LHCN-M2 (cell line): ENCODE measurements at regions not wholly inside any gene's neighbourhood (a gene's known extent, or its start where the extent isn't known, plus 50 kb on each side); places are given as distances from the start of the nearest gene placed in this dataset.
A peak's percentile ranks its signal among the peaks of the same experiment; 100 is the strongest.

Experiments
- DNase-seq: peaks from one replicate; pipeline ENCODE4 v3.0.0-alpha.2; 2012; ENCODE audit warnings: low read depth

DNA sequence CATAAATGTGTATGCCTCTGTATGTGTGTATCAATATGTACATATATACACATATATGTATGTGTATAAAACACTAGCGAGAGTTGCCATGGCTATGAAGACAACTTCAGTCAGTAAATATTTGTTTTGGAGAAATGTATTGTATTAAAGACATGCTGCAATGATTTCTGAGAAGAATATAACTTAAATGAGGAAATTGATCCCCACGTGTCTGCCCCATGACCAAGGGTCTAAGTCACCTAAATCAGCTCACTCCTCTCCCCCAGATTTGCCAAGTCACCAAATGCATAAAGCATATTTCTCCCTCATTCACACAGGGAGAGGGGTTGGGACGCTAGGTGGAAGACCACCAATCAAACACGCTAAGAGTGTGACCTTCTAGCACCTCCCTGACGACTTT lies 58.3 kb upstream of the LYST start:
- DNase-seq: no peak

DNA sequence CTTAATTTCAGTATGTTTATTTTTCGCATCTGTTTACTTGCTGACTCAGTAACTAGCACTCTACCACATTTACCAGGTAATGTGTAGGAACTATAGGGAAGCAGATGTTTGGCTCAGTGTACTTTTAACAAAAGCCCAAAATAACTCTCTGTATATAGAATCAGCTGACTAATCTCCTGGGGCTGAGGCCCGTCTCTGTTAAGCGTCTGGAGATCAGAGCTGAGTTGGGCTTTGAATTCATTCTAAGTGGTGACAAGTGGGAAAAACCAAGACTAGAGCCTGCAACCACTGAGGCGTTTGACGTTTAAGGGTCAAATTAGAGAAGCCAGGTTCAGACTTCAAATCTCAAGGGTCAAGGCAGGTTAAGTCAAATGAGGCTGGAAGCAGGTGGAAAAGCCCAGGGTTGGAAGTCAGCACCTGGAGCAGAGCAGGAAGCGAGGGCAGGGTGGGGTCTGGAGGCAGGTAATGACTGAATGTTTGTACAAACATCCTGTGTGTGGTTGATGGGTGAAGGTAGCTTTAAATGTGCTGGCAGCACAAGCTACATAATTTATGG lies 56.8 kb upstream of the LYST start:
- no peak for DNase-seq

DNA sequence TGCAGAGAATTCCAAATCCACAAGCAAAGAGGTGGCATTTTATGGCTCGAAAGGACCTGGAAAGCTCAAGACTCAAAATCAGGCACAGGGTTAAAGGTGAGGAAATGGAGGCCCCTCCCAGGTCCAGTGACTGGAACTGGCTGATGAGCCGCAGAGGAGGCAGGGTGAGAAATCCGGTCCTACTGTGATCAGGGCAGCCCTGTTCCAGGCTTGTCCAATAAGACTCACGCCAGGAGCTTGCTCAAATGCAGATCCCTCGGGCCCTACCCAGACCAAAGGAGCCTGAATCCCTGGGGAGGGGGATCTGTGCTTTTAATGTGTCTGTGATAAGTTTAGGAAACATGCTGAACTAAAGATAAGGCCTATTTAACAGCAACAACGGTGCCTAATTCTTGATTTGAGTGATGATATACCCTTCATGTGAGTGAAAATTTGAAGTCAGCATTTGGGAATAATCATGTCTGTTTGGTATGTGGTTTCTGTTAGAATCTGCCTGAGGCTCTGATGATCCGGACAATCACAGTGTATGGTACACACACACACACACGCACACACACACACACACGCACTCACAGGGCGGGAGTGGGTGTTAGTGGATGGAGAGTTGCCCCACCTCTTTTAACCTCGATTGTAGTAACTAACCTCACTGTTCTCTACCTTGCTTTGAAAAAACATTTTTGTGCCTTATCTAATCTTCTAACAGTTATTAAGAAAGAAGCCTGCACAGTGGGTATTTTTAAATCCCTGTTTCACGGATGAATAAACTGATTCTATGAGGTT lies 54.1 kb upstream of the LYST start:
- no peak for DNase-seq

DNA sequence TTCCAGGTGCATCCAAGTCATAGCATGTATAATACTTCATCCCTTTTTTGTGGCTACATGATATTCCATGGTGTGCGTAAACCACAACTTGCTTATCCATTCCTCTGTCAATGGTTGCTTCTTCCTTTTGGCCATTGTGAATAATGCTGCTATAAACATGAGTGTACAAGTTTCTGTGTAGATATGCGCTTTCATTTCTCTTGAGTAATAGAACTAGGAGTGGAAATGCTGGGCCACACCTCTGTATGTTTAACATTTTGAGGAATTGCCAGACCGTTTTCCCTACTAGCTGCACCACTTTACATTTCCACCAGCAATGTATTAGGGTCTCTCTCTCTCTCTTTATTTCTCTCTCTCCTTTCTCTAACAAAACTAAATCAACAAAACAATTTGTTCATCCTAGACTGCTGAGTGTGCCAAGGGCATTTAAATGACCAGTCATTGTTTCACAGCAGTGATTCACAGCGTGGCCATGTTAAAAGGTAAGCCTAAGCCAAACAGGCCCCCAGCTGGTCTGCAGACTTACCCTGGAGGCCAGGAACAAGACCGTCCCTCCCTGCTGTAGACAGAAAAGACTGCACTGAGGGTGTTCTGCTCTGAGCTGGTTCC lies 53.2 kb upstream of the LYST start:
- DNase-seq: peak; percentile 68

DNA sequence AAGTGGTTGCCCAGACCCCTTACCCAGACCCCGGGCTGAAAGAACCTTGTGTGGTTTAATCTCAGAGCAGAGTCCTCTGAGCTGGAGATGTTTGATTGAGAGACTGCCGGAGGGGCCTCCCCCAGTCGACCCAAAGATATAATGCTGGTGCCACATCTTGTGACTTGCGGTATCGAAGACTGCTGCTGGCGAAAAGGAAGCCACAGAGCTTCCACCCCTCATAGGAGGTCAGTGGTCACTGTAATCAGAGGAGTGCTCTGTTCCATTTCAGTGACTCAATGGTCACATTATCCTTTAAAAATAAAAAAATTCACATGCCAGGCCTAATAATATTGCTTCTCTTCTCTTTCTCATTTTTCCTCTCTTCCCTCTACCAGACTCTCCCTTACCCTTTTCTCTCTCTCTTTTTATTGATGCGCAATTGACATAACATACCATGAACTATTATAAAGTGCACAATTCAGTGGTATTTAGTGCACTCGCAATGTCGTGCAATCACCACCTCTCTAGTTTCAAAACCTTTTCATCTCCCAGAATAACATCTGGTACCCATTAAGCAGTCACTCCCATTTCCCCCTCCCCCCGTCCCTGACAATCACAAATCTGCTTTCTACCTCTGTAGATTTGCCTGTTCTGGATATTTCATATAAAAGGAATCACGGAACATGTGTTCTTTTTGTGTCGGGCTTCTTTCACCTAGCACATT lies 52.6 kb upstream of the LYST start:
- no peak for DNase-seq

DNA sequence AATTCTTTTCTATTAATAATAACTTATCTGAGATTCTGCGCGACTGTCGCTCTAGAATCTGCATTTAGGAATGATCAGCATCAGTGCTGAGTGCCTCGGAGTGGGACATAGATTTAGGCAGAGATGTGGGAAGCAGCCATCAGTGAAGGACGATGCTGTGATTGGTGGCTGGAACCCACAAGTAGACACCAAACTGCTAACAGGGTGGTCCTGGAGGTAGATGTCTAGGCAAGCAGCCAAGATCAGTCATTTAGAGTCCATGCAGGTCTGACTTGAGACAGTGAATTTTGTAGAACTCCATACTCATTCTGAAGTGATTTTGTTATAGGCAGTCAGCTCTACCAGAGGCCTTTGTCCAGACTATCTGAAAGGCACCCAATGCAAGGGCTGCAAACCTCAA lies 51.8 kb upstream of the LYST start:
- DNase-seq: no peak

DNA sequence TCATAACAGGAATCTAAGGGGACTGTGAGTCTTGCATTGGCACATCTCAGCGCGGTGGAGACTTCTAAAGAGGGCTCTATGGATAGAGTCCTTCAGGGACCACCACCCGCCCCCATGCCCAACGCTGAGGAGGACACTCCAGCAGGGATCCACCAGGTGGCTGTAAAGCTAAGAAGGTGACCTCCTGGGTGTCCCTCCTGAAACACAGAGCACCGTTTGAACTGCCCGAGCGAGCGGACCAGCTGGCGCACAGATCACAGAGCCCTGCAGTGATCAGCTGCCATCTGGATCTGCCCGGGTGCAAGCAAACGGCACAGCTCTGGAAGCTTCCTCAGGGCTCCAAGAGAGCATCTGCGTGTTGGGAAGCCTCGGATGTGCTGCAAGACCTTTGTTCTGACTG lies 51.3 kb upstream of the LYST start:
- DNase-seq: no peak

DNA sequence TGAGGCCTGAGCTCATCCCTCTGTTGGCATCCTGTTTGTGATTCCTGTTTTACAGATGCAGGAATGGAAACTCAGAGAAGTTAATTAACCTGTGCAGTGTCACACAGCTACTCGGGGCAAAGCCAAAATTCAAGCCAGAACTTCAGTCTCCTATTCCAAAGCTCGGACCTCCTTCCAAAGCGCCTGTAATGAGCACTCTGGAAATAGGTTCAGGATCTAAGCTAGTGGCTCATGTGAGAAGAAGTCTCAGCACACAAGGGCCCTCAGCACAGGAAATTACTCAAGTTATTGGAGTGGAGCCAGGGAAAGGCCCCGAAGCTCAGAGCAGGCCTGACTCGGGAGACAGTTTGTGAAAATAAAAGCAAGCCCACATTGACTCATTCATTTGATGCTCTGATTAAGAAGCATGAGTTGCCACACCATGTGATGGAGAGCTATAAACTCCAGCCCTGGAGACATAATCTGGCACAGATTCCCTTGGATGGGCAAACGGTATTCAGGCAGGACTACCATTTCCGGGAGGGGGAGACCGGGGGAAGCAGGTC lies 50.6 kb upstream of the LYST start:
- DNase-seq: peak; percentile 100
